ENCODE measurements at regions not wholly inside any gene's neighbourhood (a gene's known extent, or its start where the extent isn't known, plus 50 kb on each side); places are given as distances from the start of the nearest gene placed in this dataset.

GRCh38 chr15:94127006-94127405 lies 104.4 kb upstream of the MCTP2 start:
- ChIA-PET POLR2A (no interaction called here), CTCF (no interaction called here)
- H3K9me3 Mint-ChIP-seq = peaks cover 0 to under 1% (median 0%) of the 10 kb centered on the region in 11 donors

GRCh38 chr15:94125698-94126097 lies 105.7 kb upstream of the MCTP2 start:
- DNase-seq = no peak
- H3K9me3 Mint-ChIP-seq = no peaks in the 10 kb centered on the region
- intact Hi-C loops (cut with micrococcal nuclease) = no loop called here
- H3K4me3 Mint-ChIP-seq = no peak overlapping the region
- no peak overlapping the region for H3K4me3 ChIP-seq (ENCODE audit: low read length)
- peaks cover 0 to 27% (median 5%) of the 10 kb centered on the region in 5 donors for H3K27me3 Mint-ChIP-seq
- no peak for ATAC-seq
- ChIA-PET CTCF (no interaction called here), POLR2A (no interaction called here)
- H3K4me1 Mint-ChIP-seq = no peaks in the 10 kb centered on the region
- H3K36me3 ChIP-seq (ENCODE audit: control insufficient read depth in 2 of 3, insufficient read depth in 3 of 3, low read length in 3 of 3) = no peaks in the 10 kb centered on the region
- H3K27me3 ChIP-seq (ENCODE audit: control insufficient read depth in 2 of 2, insufficient read depth in 2 of 2, low read length in 2 of 2) = no peaks in the 10 kb centered on the region
- no peaks in the 10 kb centered on the region for H3K4me1 ChIP-seq (ENCODE audit: control insufficient read depth in 2 of 2, insufficient read depth in 2 of 2, low read length in 2 of 2)
- no peak overlapping the region for H3K27ac Mint-ChIP-seq
- H3K9me3 ChIP-seq (ENCODE audit: control insufficient read depth in 2 of 3, low read length in 3 of 3) = no peaks in the 10 kb centered on the region
- no peaks in the 10 kb centered on the region for H3K36me3 Mint-ChIP-seq
- no peak overlapping the region for H3K27ac ChIP-seq (ENCODE audit: low read depth, low read length)

More at GRCh38 chr15:94127006-94127405, 104.4 kb upstream of the MCTP2 start:
- Mint-ChIP-seq H3K4me1 (no peaks in the 10 kb centered on the region), H3K4me3 (no peak overlapping the region), H3K27ac (no peak overlapping the region), H3K36me3 (no peaks in the 10 kb centered on the region), H3K27me3 (peaks cover 0 to 40% (median 9%) of the 10 kb centered on the region in 5 donors)
- no peaks in the 10 kb centered on the region for H3K9me3 ChIP-seq (ENCODE audit: control insufficient read depth in 2 of 3, low read length in 3 of 3)
- H3K27ac ChIP-seq (ENCODE audit: low read depth, low read length) = no peak overlapping the region
- H3K4me1 ChIP-seq (ENCODE audit: control insufficient read depth in 2 of 2, insufficient read depth in 2 of 2, low read length in 2 of 2) = no peaks in the 10 kb centered on the region
- intact Hi-C loops (cut with micrococcal nuclease) = no loop called here
- DNase-seq (no peak), ATAC-seq (no peak)
- H3K36me3 ChIP-seq (ENCODE audit: control insufficient read depth in 2 of 3, insufficient read depth in 3 of 3, low read length in 3 of 3) = no peaks in the 10 kb centered on the region
- no peak overlapping the region for H3K4me3 ChIP-seq (ENCODE audit: low read length)
- H3K27me3 ChIP-seq (ENCODE audit: control insufficient read depth in 2 of 2, insufficient read depth in 2 of 2, low read length in 2 of 2) = no peaks in the 10 kb centered on the region

DNA sequence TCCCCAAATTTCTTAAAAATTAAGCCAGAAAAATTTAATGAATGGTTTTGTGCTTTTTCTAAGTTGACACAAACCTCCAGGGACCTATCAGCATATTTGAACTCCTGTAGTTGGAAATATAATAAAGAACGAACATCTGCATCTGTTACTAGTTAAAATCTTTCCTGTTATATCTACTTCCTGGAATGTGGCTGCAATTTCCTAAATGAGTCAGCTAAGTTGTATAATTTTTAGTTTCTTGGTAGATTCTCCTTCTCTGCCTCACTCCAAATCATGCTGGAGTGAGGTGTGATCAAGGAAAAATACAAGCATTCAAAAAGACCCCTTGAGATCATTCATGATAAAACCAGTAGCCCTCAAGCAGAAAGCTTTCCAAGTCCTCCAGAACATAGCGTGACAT lies 106.2 kb upstream of the MCTP2 start:
- intact Hi-C loops (cut with micrococcal nuclease) = no loop called here
- Mint-ChIP-seq H3K4me3 (no peak overlapping the region), H3K9me3 (no peaks in the 10 kb centered on the region), H3K4me1 (no peaks in the 10 kb centered on the region), H3K36me3 (no peaks in the 10 kb centered on the region), H3K27ac (no peak overlapping the region), H3K27me3 (peaks cover 0 to 21% (median 2%) of the 10 kb centered on the region in 5 donors)
- H3K4me3 ChIP-seq (ENCODE audit: low read length) = no peak overlapping the region
- ATAC-seq (no peak), DNase-seq (no peak)
- H3K9me3 ChIP-seq (ENCODE audit: control insufficient read depth in 2 of 3, low read length in 3 of 3) = no peaks in the 10 kb centered on the region
- CTCF ChIA-PET = no interaction called here
- no peaks in the 10 kb centered on the region for H3K4me1 ChIP-seq (ENCODE audit: control insufficient read depth in 2 of 2, insufficient read depth in 2 of 2, low read length in 2 of 2)
- no peaks in the 10 kb centered on the region for H3K27me3 ChIP-seq (ENCODE audit: control insufficient read depth in 2 of 2, insufficient read depth in 2 of 2, low read length in 2 of 2)
- H3K27ac ChIP-seq (ENCODE audit: low read depth, low read length) = no peak overlapping the region
- no peaks in the 10 kb centered on the region for H3K36me3 ChIP-seq (ENCODE audit: control insufficient read depth in 2 of 3, insufficient read depth in 3 of 3, low read length in 3 of 3)
- POLR2A ChIA-PET = no interaction called here

GRCh38 chr15:94122516-94122915 lies 108.8 kb upstream of the MCTP2 start:
- no peak for ATAC-seq
- Histone ChIP-seq H3K9me3 (ENCODE audit: control insufficient read depth in 2 of 3, low read length in 3 of 3) (no peaks in the 10 kb centered on the region), H3K27me3 (ENCODE audit: control insufficient read depth in 2 of 2, insufficient read depth in 2 of 2, low read length in 2 of 2) (no peaks in the 10 kb centered on the region), H3K4me3 (ENCODE audit: low read length) (no peak overlapping the region), H3K4me1 (ENCODE audit: control insufficient read depth in 2 of 2, insufficient read depth in 2 of 2, low read length in 2 of 2) (no peaks in the 10 kb centered on the region), H3K36me3 (ENCODE audit: control insufficient read depth in 2 of 3, insufficient read depth in 3 of 3, low read length in 3 of 3) (no peaks in the 10 kb centered on the region), H3K27ac (ENCODE audit: low read depth, low read length) (no peak overlapping the region)
- CTCF ChIA-PET = no interaction called here
- Mint-ChIP-seq H3K36me3 (no peaks in the 10 kb centered on the region), H3K27ac (no peak overlapping the region), H3K9me3 (no peaks in the 10 kb centered on the region), H3K27me3 (peaks cover 0 to 7% (median 0%) of the 10 kb centered on the region in 5 donors), H3K4me3 (no peak overlapping the region), H3K4me1 (no peaks in the 10 kb centered on the region)
- intact Hi-C loops (cut with micrococcal nuclease) = no loop called here
- POLR2A ChIA-PET = no interaction called here
- DNase-seq = no peak

DNA sequence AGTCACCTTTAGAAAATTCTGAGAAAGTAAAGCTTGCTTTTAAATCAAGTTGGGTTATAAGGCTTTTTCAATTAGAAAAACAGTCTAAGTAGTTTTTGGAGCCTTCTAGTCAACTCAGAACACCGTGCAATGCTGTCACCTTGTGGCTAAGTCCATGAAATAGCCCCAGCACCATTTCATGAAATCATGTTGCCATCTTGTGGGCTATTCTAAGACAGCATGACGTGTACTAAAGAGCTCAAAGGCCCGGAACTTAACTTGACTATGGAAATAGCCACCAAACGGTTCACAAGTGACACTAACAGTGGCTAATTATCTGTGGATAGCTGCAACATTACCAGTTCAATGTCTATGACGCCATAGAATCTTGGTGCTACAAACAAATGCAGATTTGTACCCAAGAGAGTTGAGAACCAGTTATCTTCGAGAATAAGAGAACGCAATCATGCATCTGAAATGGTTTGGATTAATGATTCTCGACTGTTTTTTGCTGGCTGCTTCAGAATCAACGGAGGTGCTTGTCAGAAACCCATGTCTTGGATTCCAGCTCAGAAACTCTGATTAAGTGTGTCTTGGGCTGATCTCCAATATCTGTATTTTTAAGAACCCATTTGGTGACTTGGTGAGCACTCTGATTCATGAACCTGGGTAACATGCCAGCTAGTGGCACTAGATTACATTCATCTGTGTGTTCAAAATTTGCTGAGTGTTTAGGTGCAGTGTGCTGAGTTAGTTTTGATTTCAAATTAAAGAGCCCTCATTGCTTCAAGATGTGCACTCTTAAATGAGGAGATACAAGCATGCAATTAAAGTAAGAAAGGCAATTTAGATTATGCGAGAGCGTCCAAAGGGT lies 111.2 kb upstream of the MCTP2 start:
- Mint-ChIP-seq H3K9me3 (peaks cover 0 to 1% (median 0%) of the 10 kb centered on the region in 11 donors), H3K27me3 (peaks cover 0 to 10% (median 0%) of the 10 kb centered on the region in 5 donors), H3K27ac (no peak overlapping the region), H3K4me1 (no peaks in the 10 kb centered on the region), H3K4me3 (no peak overlapping the region), H3K36me3 (no peaks in the 10 kb centered on the region)
- DNase-seq = peak in 8 of 9 donors; percentile 11 to 61 (median 36)
- no peak overlapping the region for H3K27ac ChIP-seq (ENCODE audit: low read depth, low read length)
- no peaks in the 10 kb centered on the region for H3K9me3 ChIP-seq (ENCODE audit: control insufficient read depth in 2 of 3, low read length in 3 of 3)
- no peak overlapping the region for H3K4me3 ChIP-seq (ENCODE audit: low read length)
- H3K4me1 ChIP-seq (ENCODE audit: control insufficient read depth in 2 of 2, insufficient read depth in 2 of 2, low read length in 2 of 2) = no peaks in the 10 kb centered on the region
- intact Hi-C loops (cut with micrococcal nuclease) = loop anchor here in 1 of 2 donors (1.0 kb wide), 4 partner anchors 123 to 1090 kb away; no protein-coding TSS in a partner anchor
- no peaks in the 10 kb centered on the region for H3K27me3 ChIP-seq (ENCODE audit: control insufficient read depth in 2 of 2, insufficient read depth in 2 of 2, low read length in 2 of 2)
- H3K36me3 ChIP-seq (ENCODE audit: control insufficient read depth in 2 of 3, insufficient read depth in 3 of 3, low read length in 3 of 3) = no peaks in the 10 kb centered on the region
- ChIA-PET POLR2A (no interaction called here), CTCF (interaction anchor here (0.6 to 1.5 kb wide), 3 partner anchors 21 to 1090 kb away, joined by 3 to 4 read pairs (median 3); no protein-coding TSS in a partner anchor)
- ATAC-seq = peak; percentile 98

DNA sequence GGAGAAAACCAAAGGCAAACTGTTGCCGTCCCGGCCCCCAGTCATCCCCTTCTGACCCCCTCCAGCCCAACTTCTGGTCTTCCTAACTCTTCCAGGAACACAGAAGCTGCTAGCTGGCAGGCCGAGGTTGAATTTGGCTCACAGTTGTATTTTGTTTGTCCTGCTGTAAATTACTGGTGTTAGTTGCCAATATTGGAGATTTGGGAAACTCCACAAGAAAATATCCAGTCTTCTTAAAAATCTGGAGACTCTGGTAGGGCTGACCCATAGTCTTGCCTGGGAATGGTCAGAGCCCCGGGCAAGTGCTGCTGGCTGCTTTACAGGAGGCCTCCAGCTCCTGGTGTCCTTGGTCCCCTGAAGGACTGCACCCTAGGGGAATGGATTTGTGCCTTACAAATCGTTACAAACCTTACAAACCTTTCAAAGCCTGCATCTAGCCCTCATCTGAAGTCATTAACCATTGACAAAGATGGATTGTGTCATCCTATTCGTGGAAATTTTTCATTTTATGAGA lies 112.0 kb upstream of the MCTP2 start:
- intact Hi-C loops (cut with micrococcal nuclease) = no loop called here
- Mint-ChIP-seq H3K4me3 (no peak overlapping the region), H3K4me1 (no peaks in the 10 kb centered on the region), H3K27ac (no peak overlapping the region), H3K36me3 (no peaks in the 10 kb centered on the region), H3K27me3 (peaks cover 0 to 16% (median 0%) of the 10 kb centered on the region in 5 donors), H3K9me3 (peaks cover 0 to 4% (median 0%) of the 10 kb centered on the region in 11 donors)
- POLR2A ChIA-PET = no interaction called here
- no peak for DNase-seq
- Histone ChIP-seq H3K9me3 (ENCODE audit: control insufficient read depth in 2 of 3, low read length in 3 of 3) (no peaks in the 10 kb centered on the region), H3K36me3 (ENCODE audit: control insufficient read depth in 2 of 3, insufficient read depth in 3 of 3, low read length in 3 of 3) (no peaks in the 10 kb centered on the region), H3K4me1 (ENCODE audit: control insufficient read depth in 2 of 2, insufficient read depth in 2 of 2, low read length in 2 of 2) (no peaks in the 10 kb centered on the region), H3K27me3 (ENCODE audit: control insufficient read depth in 2 of 2, insufficient read depth in 2 of 2, low read length in 2 of 2) (no peaks in the 10 kb centered on the region), H3K27ac (ENCODE audit: low read depth, low read length) (no peak overlapping the region), H3K4me3 (ENCODE audit: low read length) (no peak overlapping the region)
- CTCF ChIA-PET = interaction anchor here (1.0 to 1.5 kb wide), 2 partner anchors 20 to 1089 kb away, joined by 3 to 4 read pairs; no protein-coding TSS in a partner anchor
- no peak for ATAC-seq

All from naive thymus-derived CD4-positive, alpha-beta T cell (primary cell).